ENCODE measurements at regions not wholly inside any gene's neighbourhood (a gene's known extent, or its start where the extent isn't known, plus 50 kb on each side); places are given as distances from the start of the nearest gene placed in this dataset.

GRCh38 chr4:178148106-178148505 lies 705.9 kb upstream of the AGA start:
- H3K9ac ChIP-seq (ENCODE audit: low read depth, low read length): no peak overlapping the region
- no peak overlapping the region for H2AK5ac ChIP-seq (ENCODE audit: low read depth, low read length)
- no peak overlapping the region for H3K18ac ChIP-seq (ENCODE audit: low read depth, low read length)
- ATAC-seq (ENCODE audit: low read depth) (no peak), DNase-seq (no peak)
- in situ Hi-C loops (cut with MboI; ENCODE audit: low sequenced_read_pairs) (no loop called here), intact Hi-C loops (cut with micrococcal nuclease) (no loop called here), dilution Hi-C loops (cut with HindIII; ENCODE audit: low sequenced_read_pairs, unreplicated experiment) (no loop called here)
- ChIA-PET CTCF (no interaction called here), POLR2A (ENCODE audit: unreplicated experiment) (no interaction called here)
- no peak overlapping the region for H2AFZ ChIP-seq (replicated peaks; ENCODE audit: low read length, poor library complexity)
- no peaks in the 10 kb centered on the region for H3K9me1 ChIP-seq (ENCODE audit: insufficient read depth, low read length)
- no peak overlapping the region for H3K56ac ChIP-seq (ENCODE audit: extremely low read depth, insufficient read depth, low read length)
- no peak overlapping the region for H2BK15ac ChIP-seq (ENCODE audit: low read depth, low read length)
- no peaks in the 10 kb centered on the region for H3K36me3 ChIP-seq (ENCODE audit: control insufficient read depth, insufficient read depth, low read length)
- H3K27me3 ChIP-seq (ENCODE audit: control insufficient read depth, insufficient read depth, low read length): no peaks in the 10 kb centered on the region
- no peak overlapping the region for H3K14ac ChIP-seq (replicated peaks; ENCODE audit: low read depth, low read length)
- H2BK120ac ChIP-seq (ENCODE audit: low read depth, low read length): no peak overlapping the region
- no peak overlapping the region for H4K8ac ChIP-seq (ENCODE audit: low read depth in 2 of 2, low read length in 2 of 2)
- H3K9me3 ChIP-seq (ENCODE audit: control insufficient read depth, insufficient read depth, low read length): no peaks in the 10 kb centered on the region
- no peaks in the 10 kb centered on the region for H3K4me1 ChIP-seq (ENCODE audit: control insufficient read depth, insufficient read depth, low read length)
- H4K91ac ChIP-seq (ENCODE audit: insufficient read depth, low read depth, low read length): no peak overlapping the region
- H3K27ac ChIP-seq (ENCODE audit: insufficient read depth, low read length): no peak overlapping the region
- no peak overlapping the region for H3K4me3 ChIP-seq (ENCODE audit: insufficient read depth, low read depth, low read length)
- TF ChIP-seq ELK1 (IDR thresholded peaks at IDR 0.05; ENCODE audit: borderline replicate concordance, low read depth, low read length): no peak
- TF ChIP-seq USF2 (IDR thresholded peaks at IDR 0.05; ENCODE audit: low read depth, low read length): no peak
- TF ChIP-seq RFX5 (IDR thresholded peaks at IDR 0.05; ENCODE audit: low read depth, low read length): no peak
- TF ChIP-seq CTCF (conservative IDR thresholded peaks at IDR 0.05; ENCODE audit: low read depth, low read length): no peak
- no peak for TF ChIP-seq FOS (IDR thresholded peaks at IDR 0.05; ENCODE audit: low read depth, low read length)
- TF ChIP-seq POLR2A (IDR thresholded peaks at IDR 0.05; ENCODE audit: low read depth, low read length): no peak
- WGBS, 2 experiments (ENCODE audit: extremely low coverage in 2 of 2, insufficient read length in 1 of 2): no CpG with 5 or more reads among the region's 2 CpGs
- H3K23ac ChIP-seq (ENCODE audit: low read depth, low read length): no peak overlapping the region
- no peak overlapping the region for H3K4ac ChIP-seq (ENCODE audit: low read depth, low read length)
- no peaks in the 10 kb centered on the region for H3K79me1 ChIP-seq (ENCODE audit: low read depth in 1 of 2, low read length in 2 of 2)
- H2AK9ac ChIP-seq (replicated peaks; ENCODE audit: low read depth, low read length, poor library complexity): no peak overlapping the region
- no peak overlapping the region for H3K4me2 ChIP-seq (ENCODE audit: low read depth, low read length)
- H4K5ac ChIP-seq (ENCODE audit: low read depth, low read length): no peak overlapping the region
- no TSS peak for BruUV-seq (replicated peaks)
- no peak overlapping the region for H2BK20ac ChIP-seq (ENCODE audit: low read depth, low read length)
- H4K20me1 ChIP-seq (ENCODE audit: insufficient read depth, low read length): no peaks in the 10 kb centered on the region
- H2BK5ac ChIP-seq (ENCODE audit: low read depth, low read length, poor library complexity, severe bottlenecking): no peak overlapping the region

All from IMR-90 (cell line).